ENCODE measurements at regions not wholly inside any gene's neighbourhood (a gene's known extent, or its start where the extent isn't known, plus 50 kb on each side); places are given as distances from the start of the nearest gene placed in this dataset.

DNA sequence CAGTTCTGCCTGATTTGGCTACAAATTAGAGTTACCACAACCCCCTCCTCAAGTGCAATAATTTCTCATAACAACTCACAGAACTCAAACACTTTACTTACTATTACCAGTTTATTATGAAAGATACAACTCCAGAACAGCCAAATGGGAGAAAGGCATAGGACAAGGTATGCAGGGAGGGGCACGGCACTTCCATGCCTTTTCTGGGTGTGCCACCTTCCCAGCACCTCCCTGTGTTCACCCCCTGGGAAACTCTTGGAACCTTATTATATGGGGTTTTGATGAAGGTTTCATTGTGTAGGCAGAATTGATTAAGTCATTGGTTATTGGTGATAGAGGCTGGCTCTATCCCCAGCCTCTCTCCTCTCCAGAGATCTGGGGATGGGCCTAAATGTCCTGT, 66.6 kb upstream of the RAP2B start:
- TF ChIP-seq, protein P1, sequence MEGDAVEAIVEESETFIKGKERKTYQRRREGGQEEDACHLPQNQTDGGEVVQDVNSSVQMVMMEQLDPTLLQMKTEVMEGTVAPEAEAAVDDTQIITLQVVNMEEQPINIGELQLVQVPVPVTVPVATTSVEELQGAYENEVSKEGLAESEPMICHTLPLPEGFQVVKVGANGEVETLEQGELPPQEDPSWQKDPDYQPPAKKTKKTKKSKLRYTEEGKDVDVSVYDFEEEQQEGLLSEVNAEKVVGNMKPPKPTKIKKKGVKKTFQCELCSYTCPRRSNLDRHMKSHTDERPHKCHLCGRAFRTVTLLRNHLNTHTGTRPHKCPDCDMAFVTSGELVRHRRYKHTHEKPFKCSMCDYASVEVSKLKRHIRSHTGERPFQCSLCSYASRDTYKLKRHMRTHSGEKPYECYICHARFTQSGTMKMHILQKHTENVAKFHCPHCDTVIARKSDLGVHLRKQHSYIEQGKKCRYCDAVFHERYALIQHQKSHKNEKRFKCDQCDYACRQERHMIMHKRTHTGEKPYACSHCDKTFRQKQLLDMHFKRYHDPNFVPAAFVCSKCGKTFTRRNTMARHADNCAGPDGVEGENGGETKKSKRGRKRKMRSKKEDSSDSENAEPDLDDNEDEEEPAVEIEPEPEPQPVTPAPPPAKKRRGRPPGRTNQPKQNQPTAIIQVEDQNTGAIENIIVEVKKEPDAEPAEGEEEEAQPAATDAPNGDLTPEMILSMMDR (IDR thresholded peaks at IDR 0.05), result no peak
- TF ChIP-seq ZNF263 (CRISPR knock-in tag; IDR thresholded peaks at IDR 0.05; ENCODE audit: low read depth) (no peak), ETV6 (CRISPR knock-in tag; IDR thresholded peaks at IDR 0.05) (no peak), ZNF671 (CRISPR knock-in tag; IDR thresholded peaks at IDR 0.05) (no peak), SP1 (CRISPR knock-in tag; conservative IDR thresholded peaks at IDR 0.05) (no peak), GABPB1 (CRISPR knock-in tag; IDR thresholded peaks at IDR 0.05) (no peak), FOXK1 (CRISPR knock-in tag; IDR thresholded peaks at IDR 0.05) (no peak), ZNF121 (CRISPR knock-in tag; IDR thresholded peaks at IDR 0.05) (no peak)
- TF ChIP-seq, protein P2, sequence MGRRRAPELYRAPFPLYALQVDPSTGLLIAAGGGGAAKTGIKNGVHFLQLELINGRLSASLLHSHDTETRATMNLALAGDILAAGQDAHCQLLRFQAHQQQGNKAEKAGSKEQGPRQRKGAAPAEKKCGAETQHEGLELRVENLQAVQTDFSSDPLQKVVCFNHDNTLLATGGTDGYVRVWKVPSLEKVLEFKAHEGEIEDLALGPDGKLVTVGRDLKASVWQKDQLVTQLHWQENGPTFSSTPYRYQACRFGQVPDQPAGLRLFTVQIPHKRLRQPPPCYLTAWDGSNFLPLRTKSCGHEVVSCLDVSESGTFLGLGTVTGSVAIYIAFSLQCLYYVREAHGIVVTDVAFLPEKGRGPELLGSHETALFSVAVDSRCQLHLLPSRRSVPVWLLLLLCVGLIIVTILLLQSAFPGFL (CRISPR knock-in tag; IDR thresholded peaks at IDR 0.05; ENCODE audit: borderline replicate concordance), result no peak

Measured in WTC11 (cell line).